Adrenal gland (tissue), 9 donors: ENCODE measurements at regions not wholly inside any gene's neighbourhood (a gene's known extent, or its start where the extent isn't known, plus 50 kb on each side); places are given as distances from the start of the nearest gene placed in this dataset.

Source experiments
- DNase-seq, 7 donors: peaks; one replicate each; pipeline ENCODE4 v3.0.0-alpha.2; 2019 to 2020
- H3K27ac ChIP-seq, 5 donors: fragments of 200-600 bp; sonication (generic) in 4 of 5; 1 replicate in 3 of 5; 2 replicates in 2 of 5; pipeline versions ENCODE4 v1.5.1 to v1.8.0; 2016 to 2020; ENCODE audit warnings: mild to moderate bottlenecking in 1 of 5
- H3K27me3 ChIP-seq: fragments of 200-600 bp; 2 replicates; pipeline ENCODE4 v1.8.0; 2021
- H3K36me3 ChIP-seq, 2 donors: fragments of 200-600 bp; replicated peaks in 1 of 2; 1 replicate in 1 of 2; 2 replicates in 1 of 2; pipeline versions ENCODE4 v1.5.1 to v1.8.0; 2018 to 2022
- H3K4me1 ChIP-seq, 2 donors: fragments of 200-600 bp; replicated peaks in 1 of 2; 1 replicate in 1 of 2; 2 replicates in 1 of 2; pipeline versions ENCODE4 v1.5.1 to v1.8.0; 2018 to 2021
- H3K4me3 ChIP-seq, 4 donors: fragments of 200-600 bp; sonication (generic) in 3 of 4; one replicate each; pipeline ENCODE4 v1.5.1; 2016 to 2018
- H3K9me3 ChIP-seq, 3 donors: fragments of 200-600 bp; sonication (generic) in 1 of 3; replicated peaks in 1 of 3; 1 replicate in 2 of 3; 2 replicates in 1 of 3; pipeline versions ENCODE4 v1.5.1 to v1.8.0; 2016 to 2021
- CTCF ChIP-seq, 6 experiments: fragments of 450-650 bp in 4 of 6; fragments of 200-600 bp in 2 of 6; sonication (generic) in 1 of 6; IDR thresholded peaks; 1 replicate in 5 of 6; 2 replicates in 1 of 6; pipeline versions ENCODE4 v1.5.1 to v1.8.0; 2016 to 2021; ENCODE audit warnings: antibody characterized with exemption in 6 of 6, mild to moderate bottlenecking in 2 of 6, moderate library complexity in 1 of 6
- POLR2A ChIP-seq, 2 donors: fragments of 450-650 bp; IDR thresholded peaks; one replicate each; pipeline ENCODE4 v1.6.1; 2017; ENCODE audit warnings: antibody characterized with exemption in 2 of 2, mild to moderate bottlenecking in 2 of 2, moderate library complexity in 1 of 2
- whole genome bisulfite sequencing, 4 donors: extraction: QIAGEN DNeasy Blood & Tissue Kit in 2 of 4; methylation state at CpG; one replicate each; pipeline versions ENCODE4 v1.1.5 to v1.1.7; 2013 to 2017; 5-methylcytosine and 5-hydroxymethylcytosine counted together
- intact Hi-C, 2 donors: fragments of 100-400 bp; cut with DNase I; formaldehyde crosslinking; loops; one replicate each; pipeline versions ENCODE4 v1.14.1 to v1.15.0; 2022 to 2023
- donor health status: healthy with polysubstance abuse.
- donor health status: Bipolar disorder and iron deficiency.
- donor health status: DM: yes; HTN: yes; CAD: no.
- donor health status: DM: no; HTN: no; CAD: no.
- donor health status: DM: no; HTN: no; CAD: no.

DNA sequence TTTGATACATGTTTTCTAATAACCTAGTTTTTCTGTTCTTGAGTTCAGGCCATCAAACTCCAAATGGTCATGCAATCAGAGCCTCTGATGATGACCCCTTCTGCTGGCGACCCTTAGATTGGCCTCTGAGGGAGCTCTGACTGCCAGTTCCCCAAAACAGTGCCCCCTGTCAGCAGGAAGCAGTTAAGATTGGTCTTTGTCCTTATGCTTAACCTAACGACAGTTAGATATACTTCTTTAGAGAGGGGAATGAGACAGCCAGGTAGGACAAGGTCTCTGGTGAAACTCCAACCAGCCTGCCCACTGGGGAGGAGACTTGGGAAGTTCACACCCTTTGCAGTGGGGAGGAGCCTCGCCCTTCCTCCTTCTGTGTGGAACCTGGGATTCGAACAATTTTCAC, 390.4 kb upstream of the KIF2A start:
- H3K27ac ChIP-seq = no peak overlapping the region
- H3K36me3 ChIP-seq = no peaks in the 10 kb centered on the region
- TF ChIP-seq POLR2A (IDR thresholded peaks at IDR 0.05) (no peak), CTCF (IDR thresholded peaks at IDR 0.05) (no peak)
- intact Hi-C loops = no loop called here
- H3K4me3 ChIP-seq = no peak overlapping the region
- no peaks in the 10 kb centered on the region for H3K4me1 ChIP-seq
- no peaks in the 10 kb centered on the region for H3K27me3 ChIP-seq
- WGBS, 4 donors = 48 to 68% (median 62%) methylated on average over 4 of the region's 4 CpGs
- no peaks in the 10 kb centered on the region for H3K9me3 ChIP-seq
- DNase-seq = no peak

DNA sequence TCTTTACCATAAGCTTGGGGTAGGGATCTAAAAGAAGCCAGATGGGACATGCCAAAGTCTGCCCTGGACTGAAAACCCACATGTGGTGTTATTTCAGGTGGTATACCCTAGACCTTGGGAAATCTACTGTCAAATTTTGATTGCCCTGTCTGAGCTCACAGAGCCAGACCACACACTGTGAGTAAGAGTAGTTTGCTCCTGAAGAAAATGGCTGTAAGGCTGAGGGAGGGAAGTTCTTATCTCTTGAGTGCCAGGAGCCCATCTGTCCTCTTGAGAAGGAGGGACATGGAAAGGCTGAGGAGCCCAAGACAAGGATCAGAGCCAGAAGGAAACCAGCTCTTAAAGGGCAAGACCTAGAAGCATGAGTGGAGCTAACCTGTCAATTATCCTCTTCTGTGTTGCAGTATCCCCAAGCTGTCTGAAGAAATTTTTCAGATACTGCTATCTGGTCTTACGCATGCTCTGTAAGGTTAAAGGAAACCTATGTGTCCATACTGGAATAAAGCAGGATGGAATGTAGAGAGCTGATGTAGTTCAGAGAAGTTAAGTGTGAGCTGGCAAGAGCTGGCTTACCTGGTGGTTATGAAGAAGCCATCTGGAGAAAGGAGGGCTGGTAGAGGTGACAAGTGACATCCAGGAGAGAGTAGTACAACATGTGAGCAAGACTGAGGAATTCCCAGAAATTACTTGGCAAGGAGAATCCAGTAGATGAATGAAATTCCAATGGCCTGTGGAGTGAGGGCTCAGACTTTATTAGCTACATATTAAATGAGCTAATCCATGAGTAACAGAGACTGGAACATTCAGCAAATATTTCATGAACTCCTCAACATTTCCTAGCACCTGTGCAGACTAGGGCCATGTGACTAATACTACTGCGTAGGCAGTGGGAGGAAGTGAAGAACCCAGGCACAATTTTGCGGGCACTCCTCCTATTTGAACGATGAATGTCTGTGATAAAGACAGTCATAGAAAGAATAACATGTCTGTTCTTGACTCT, 389.1 kb upstream of the KIF2A start:
- no peaks in the 10 kb centered on the region for H3K27me3 ChIP-seq

GRCh38 chr5:61918611-61919010, 387.4 kb upstream of the KIF2A start:
- no peaks in the 10 kb centered on the region for H3K36me3 ChIP-seq
- no peaks in the 10 kb centered on the region for H3K4me1 ChIP-seq
- no peak overlapping the region for H3K4me3 ChIP-seq
- intact Hi-C loops = no loop called here
- no peaks in the 10 kb centered on the region for H3K9me3 ChIP-seq
- WGBS, 4 donors = 45 to 57% (median 52%) methylated on average over 2 of the region's 2 CpGs
- TF ChIP-seq CTCF (IDR thresholded peaks at IDR 0.05) (no peak), POLR2A (IDR thresholded peaks at IDR 0.05) (no peak)
- no peaks in the 10 kb centered on the region for H3K27me3 ChIP-seq
- no peak for DNase-seq
- no peak overlapping the region for H3K27ac ChIP-seq

More for the DNA sequence above, 389.1 kb upstream of the KIF2A start:
- no peaks in the 10 kb centered on the region for H3K4me1 ChIP-seq
- no peak for DNase-seq
- no peak overlapping the region for H3K27ac ChIP-seq
- TF ChIP-seq POLR2A (IDR thresholded peaks at IDR 0.05) = no peak
- TF ChIP-seq CTCF (IDR thresholded peaks at IDR 0.05) = no peak
- WGBS, 4 donors = 89 to 96% (median 92%) methylated on average over 4 of the region's 4 CpGs
- H3K9me3 ChIP-seq = no peaks in the 10 kb centered on the region
- H3K36me3 ChIP-seq = no peaks in the 10 kb centered on the region
- no peak overlapping the region for H3K4me3 ChIP-seq
- intact Hi-C loops = no loop called here

DNA sequence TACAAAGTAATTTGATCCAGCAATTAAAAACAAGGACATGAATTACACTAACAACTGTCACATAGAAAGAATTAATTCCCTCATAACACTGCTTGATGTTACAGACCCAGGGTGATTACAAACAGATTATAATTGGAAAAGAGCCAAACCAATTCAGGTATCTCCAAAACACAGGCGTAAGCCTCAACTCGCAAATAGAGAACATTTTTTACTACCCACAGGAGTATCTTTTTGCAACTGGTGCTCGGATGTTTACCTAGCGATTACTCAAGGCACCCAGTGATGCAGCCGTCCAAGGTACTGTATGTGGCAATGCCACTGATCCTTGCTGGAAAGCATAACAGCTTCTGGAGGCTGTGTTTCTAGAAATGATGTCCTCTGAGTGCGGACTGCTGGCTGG, 386.1 kb upstream of the KIF2A start:
- Histone ChIP-seq H3K36me3 (no peaks in the 10 kb centered on the region), H3K4me3 (no peak overlapping the region), H3K27ac (no peak overlapping the region), H3K27me3 (no peaks in the 10 kb centered on the region), H3K9me3 (no peaks in the 10 kb centered on the region), H3K4me1 (no peaks in the 10 kb centered on the region)
- intact Hi-C loops = loop anchor here in 1 of 2 donors (10.0 kb wide), 1 partner anchor 255 kb away; no protein-coding TSS in a partner anchor
- 64 to 78% (median 76%) methylated on average over 6 of the region's 6 CpGs for WGBS, 4 donors
- TF ChIP-seq POLR2A (IDR thresholded peaks at IDR 0.05) (no peak), CTCF (IDR thresholded peaks at IDR 0.05) (no peak)
- DNase-seq = no peak
